GM12878 (cell line): ENCODE measurements at regions not wholly inside any gene's neighbourhood (a gene's known extent, or its start where the extent isn't known, plus 50 kb on each side); places are given as distances from the start of the nearest gene placed in this dataset.

ENCODE experiments used
- ATF2 ChIP-seq: IDR thresholded peaks from 2 replicates; pipeline ENCODE4 v1.6.1; 2012; ENCODE audit warnings: low read length, inconsistent platforms
- BCL11A ChIP-seq: IDR thresholded peaks from 2 replicates; pipeline ENCODE4 v1.6.1; 2011; ENCODE audit warnings: low read depth, low read length
- RAD21 ChIP-seq: IDR thresholded peaks from 2 replicates; pipeline ENCODE4 v1.6.1; 2011; ENCODE audit warnings: mild to moderate bottlenecking, low read depth, low read length, moderate library complexity; ENCODE audit not compliant: insufficient read depth
- SUZ12 ChIP-seq: fragments of 200-600 bp; sonication (generic); IDR thresholded peaks from one replicate; pipeline ENCODE4 v1.6.1; 2018; ENCODE audit warnings: antibody characterized with exemption, mild to moderate bottlenecking; ENCODE audit not compliant: unreplicated experiment

- no peak for TF ChIP-seq SUZ12
- TF ChIP-seq ATF2, result no peak
- TF ChIP-seq RAD21, result no peak
- TF ChIP-seq BCL11A, result no peak
Measured at GRCh38 chr6:139443231-139444112, 69.0 kb upstream of the CITED2 start.
